ENCODE measurements at regions not wholly inside any gene's neighbourhood (a gene's known extent, or its start where the extent isn't known, plus 50 kb on each side); places are given as distances from the start of the nearest gene placed in this dataset.
"Not testable (repeated sequence)": the region's sequence is repeated elsewhere in the genome, so short reads cannot be mapped to it uniquely, and the experiment has no call there.

DNA sequence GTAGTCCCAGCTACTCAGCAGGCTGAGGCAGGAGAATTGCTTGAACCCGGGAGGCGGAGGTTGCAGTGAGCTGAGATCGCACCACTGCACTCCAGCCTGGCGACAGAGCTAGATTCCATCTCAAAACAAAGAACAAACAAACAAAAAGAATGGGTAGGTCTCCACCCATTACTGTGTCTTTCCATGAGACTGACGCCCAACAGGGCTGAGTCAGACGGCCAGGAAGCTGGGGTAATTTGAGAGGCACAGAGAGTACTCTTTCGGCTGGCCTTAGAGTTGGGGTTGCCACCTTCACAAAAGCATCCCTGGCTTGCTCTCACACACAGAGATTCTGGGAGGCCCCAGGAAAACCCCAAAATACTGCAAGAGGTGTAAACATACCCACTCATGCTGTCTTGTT is 72.0 kb upstream of the DHRSX start:
- no peak for DNase-seq (ENCODE audit: low read depth in 2 of 2)

GRCh38 chrX:2568125-2568524 is 67.3 kb upstream of the DHRSX start:
- no peak for DNase-seq (ENCODE audit: low read depth in 2 of 2)

GRCh38 chrX:2566055-2566454 is 65.3 kb upstream of the DHRSX start:
- no peak for DNase-seq (ENCODE audit: low read depth in 2 of 2)

DNA sequence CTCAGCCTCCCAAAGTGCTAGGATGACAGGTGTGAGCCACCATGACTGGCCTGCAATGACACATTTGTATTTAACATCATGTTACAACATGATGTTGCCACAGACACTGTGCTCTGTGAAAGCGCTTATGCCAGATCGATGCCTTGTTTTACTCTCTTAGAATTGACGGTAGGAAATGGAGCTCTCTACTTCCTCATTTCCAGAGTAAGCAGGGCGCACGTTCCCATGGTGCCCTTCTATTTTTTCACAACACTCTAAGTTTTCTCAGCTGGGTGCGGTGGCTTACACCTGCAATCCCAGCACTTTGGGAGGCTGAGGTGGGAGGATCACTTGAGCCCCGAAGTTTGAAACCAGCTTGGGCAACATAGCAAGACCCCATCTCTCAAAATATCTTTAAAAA is 60.7 kb upstream of the DHRSX start:
- DNase-seq (ENCODE audit: low read depth in 2 of 2) = no peak

DNA sequence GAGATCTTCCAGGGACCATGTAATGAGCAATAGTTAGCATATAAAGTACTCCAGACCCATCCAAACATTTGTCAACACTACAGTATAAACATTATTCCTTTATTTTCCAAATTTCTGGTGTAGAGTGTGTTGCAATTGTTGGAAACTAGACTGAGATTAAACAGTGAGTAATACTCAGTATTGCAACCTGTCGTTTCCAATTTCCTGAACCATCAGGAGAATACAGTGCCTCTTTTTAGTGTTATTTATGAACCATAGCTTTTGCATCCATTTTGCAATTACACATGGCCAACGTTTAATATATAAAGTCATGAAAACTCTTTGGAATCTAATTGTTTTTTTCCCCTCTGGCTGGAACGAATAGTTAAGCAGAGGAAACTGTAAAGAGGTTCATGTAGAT is 58.3 kb upstream of the DHRSX start:
- DNase-seq (ENCODE audit: low read depth in 2 of 2) = no peak

DNA sequence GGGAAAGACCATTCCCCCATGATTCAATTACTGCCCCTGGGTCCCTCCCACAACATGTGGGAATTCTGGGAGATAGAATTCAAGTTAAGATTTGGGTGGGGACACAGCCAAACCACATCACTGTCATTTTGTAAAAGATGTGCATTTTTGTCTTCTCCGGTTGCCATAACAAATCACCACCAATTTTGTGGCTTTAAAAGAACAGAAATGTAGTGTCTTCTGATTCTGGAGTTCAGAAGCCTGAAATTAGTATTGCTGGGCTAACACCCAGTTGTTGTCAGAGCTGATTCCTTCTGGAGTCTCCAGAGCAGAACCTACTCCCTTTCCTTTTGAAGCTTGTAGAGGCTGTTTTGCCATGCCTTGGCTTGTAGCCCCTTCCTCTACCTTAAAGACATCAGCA is 54.1 kb upstream of the DHRSX start:
- no peak for DNase-seq (ENCODE audit: low read depth in 2 of 2)

DNA sequence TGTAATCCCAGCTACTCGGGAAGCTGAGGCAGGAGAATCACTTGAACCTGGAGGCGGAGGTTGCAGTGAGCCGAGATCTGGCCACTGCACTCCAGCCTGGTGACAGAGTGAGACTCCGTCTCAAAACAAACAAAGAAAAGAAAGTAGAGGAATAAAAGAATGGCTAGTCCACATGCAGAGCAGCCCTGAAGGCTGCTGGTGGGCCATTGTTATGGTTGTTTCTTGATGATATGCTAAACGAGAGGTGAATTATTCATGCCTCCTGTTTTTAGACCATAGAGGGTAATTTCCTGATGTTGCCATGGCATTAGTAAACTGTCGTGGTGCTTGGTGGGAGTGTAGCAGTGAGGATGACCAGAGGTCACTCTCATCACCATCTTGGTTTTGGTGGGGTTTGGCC is 53.3 kb upstream of the DHRSX start:
- DNase-seq (ENCODE audit: low read depth in 2 of 2) = not testable (repeated sequence)

DNA sequence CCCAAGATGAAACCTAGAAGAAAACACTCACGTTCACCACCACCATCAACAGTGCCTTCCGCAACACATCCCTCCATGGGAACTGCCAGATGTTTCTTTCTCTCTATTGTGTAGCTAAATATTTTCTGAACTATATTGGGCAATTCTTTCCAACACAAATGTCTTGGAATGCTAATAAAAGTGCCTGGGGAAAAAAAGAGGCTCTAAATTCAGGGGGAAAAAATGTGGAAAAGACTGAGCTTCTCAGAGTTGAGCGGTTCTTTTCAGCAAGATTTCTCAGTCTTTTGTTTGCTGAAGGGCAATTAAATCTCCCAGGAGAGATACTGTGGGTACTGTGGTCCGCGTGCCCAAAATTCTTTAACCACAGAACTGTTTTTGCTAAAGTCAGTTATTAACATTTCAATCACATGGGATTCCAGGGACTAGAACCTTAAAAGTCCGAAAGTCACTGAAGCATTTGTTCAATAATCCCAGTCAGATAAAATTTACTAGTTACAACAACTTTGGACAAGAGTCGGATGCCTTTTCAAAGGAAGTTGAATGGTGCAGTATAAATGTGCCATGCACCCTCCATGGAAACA is 51.9 kb upstream of the DHRSX start:
- DNase-seq (ENCODE audit: low read depth in 2 of 2) = no peak

DNA sequence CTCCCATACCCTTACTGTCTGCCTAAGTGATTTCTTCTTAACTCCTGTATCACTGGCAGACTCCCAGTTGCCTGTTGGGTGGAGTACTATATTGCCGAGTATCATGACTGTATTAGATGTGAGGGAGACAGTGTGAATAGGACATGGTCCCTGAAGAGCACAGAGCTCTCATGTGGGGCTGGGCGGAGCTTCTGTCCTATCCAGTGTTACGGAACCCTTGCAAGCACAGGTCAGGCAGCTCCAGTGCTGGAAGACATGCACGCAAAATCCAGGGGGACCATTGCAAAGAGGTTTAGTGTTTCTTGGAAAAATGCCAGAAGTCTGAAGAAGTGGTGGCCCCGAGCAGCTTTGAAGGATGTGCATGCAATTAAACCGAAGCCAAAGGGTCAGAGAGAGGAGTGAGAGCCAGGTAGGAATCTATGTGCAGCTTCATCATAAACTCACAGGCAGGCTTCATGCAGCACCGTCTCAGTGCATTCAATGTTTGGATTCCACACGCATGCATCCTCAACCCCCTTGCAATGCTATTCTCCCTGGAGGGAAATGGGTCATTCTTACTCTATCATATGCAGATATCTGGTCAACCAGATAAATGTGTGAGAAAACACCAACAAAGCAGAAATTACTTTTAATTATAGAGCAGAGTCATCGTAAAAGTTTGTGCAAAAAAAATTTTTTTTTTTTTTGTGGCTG is 49.7 kb upstream of the DHRSX start:
- no peak for DNase-seq (ENCODE audit: low read depth in 2 of 2)

All from stimulated activated CD8-positive, alpha-beta memory T cell treated with anti-CD3 and anti-CD28 coated beads, Interleukin-15, amount 100 ng/mL, for 48 hours (primary cell).